Ovary (tissue), 3 donors: ENCODE measurements at regions not wholly inside any gene's neighbourhood (a gene's known extent, or its start where the extent isn't known, plus 50 kb on each side); places are given as distances from the start of the nearest gene placed in this dataset.

Source experiments
- CTCF ChIP-seq, 3 donors: fragments of 450-650 bp in 2 of 3; fragments of 200-600 bp in 1 of 3; IDR thresholded peaks; one replicate each; pipeline versions ENCODE4 v1.5.1 to v1.8.0; 2016 to 2022; ENCODE audit warnings: antibody characterized with exemption in 3 of 3, mild to moderate bottlenecking in 1 of 3
- EP300 ChIP-seq: sonication (generic); formaldehyde crosslinking; IDR thresholded peaks from one replicate; pipeline ENCODE4 v1.6.1; 2017; ENCODE audit warnings: antibody characterized with exemption
- POLR2A ChIP-seq: fragments of 450-650 bp; IDR thresholded peaks from one replicate; pipeline ENCODE4 v1.6.1; 2017; ENCODE audit warnings: antibody characterized with exemption, mild to moderate bottlenecking, moderate library complexity
- donor health status: DM: no; HTN: no; CAD: no.

- TF ChIP-seq CTCF (IDR thresholded peaks at IDR 0.05): no peak
- no peak for TF ChIP-seq POLR2A
- TF ChIP-seq EP300: no peak
These were observed 53.2 kb upstream of the CYRIA start for GRCh38 chr2:16718576-16719484.
